ENCODE measurements at regions not wholly inside any gene's neighbourhood (a gene's known extent, or its start where the extent isn't known, plus 50 kb on each side); places are given as distances from the start of the nearest gene placed in this dataset.

- in situ Hi-C loops (cut with MboI; ENCODE audit: low sequenced_read_pairs) = no loop called here
Measured at GRCh38 chr2:188050726-188051125, 240.9 kb upstream of the GULP1 start.

More at GRCh38 chr2:188050726-188051125, 240.9 kb upstream of the GULP1 start:
- H3K27me3 ChIP-seq (ENCODE audit: control insufficient read depth, insufficient read depth, low read length) = no peaks in the 10 kb centered on the region
- ATAC-seq (ENCODE audit: low read depth) = peak; percentile 40
- no peaks in the 10 kb centered on the region for H3K9me3 ChIP-seq (ENCODE audit: control insufficient read depth, insufficient read depth, low read length)
- H2BK5ac ChIP-seq (ENCODE audit: low read depth, low read length, poor library complexity, severe bottlenecking) = no peak overlapping the region
- H2AFZ ChIP-seq (replicated peaks; ENCODE audit: low read length, poor library complexity) = no peak overlapping the region
- ChIA-PET CTCF (no interaction called here), POLR2A (ENCODE audit: unreplicated experiment) (no interaction called here)
- H2BK15ac ChIP-seq (ENCODE audit: low read depth, low read length) = no peak overlapping the region
- no peak overlapping the region for H3K4ac ChIP-seq (ENCODE audit: low read depth, low read length)
- no peak for DNase-seq
- no peak overlapping the region for H3K27ac ChIP-seq (ENCODE audit: insufficient read depth, low read length)
- no peaks in the 10 kb centered on the region for H3K9me1 ChIP-seq (ENCODE audit: insufficient read depth, low read length)
- no peak overlapping the region for H3K9ac ChIP-seq (ENCODE audit: low read depth, low read length)
- H4K8ac ChIP-seq (ENCODE audit: low read depth in 2 of 2, low read length in 2 of 2) = no peak overlapping the region
- dilution Hi-C loops (cut with HindIII; ENCODE audit: low sequenced_read_pairs, unreplicated experiment) = no loop called here
- intact Hi-C loops (cut with micrococcal nuclease) = no loop called here
- H4K20me1 ChIP-seq (ENCODE audit: insufficient read depth, low read length) = no peaks in the 10 kb centered on the region
- BruUV-seq (replicated peaks) = no TSS peak
- no peak overlapping the region for H2BK20ac ChIP-seq (ENCODE audit: low read depth, low read length)
- H3K4me2 ChIP-seq (ENCODE audit: low read depth, low read length) = no peak overlapping the region; the same call in 1 of the 2 replicates
- H3K18ac ChIP-seq (ENCODE audit: low read depth, low read length) = no peak overlapping the region
- peaks cover 5% of the 10 kb centered on the region for H3K4me1 ChIP-seq (ENCODE audit: control insufficient read depth, insufficient read depth, low read length)
- H3K36me3 ChIP-seq (ENCODE audit: control insufficient read depth, insufficient read depth, low read length) = no peaks in the 10 kb centered on the region
- H4K91ac ChIP-seq (ENCODE audit: insufficient read depth, low read depth, low read length) = no peak overlapping the region
- H4K5ac ChIP-seq (ENCODE audit: low read depth, low read length) = no peak overlapping the region
- no peak for TF ChIP-seq POLR2A (IDR thresholded peaks at IDR 0.05; ENCODE audit: low read depth, low read length)
- no peak for TF ChIP-seq MAZ (IDR thresholded peaks at IDR 0.05; ENCODE audit: borderline replicate concordance, low read depth, low read length)
- TF ChIP-seq MXI1 (IDR thresholded peaks at IDR 0.05; ENCODE audit: borderline replicate concordance, low read depth, low read length) = no peak
- no peaks in the 10 kb centered on the region for H3K79me1 ChIP-seq (ENCODE audit: low read depth in 1 of 2, low read length in 2 of 2)
- no peak overlapping the region for H2BK120ac ChIP-seq (ENCODE audit: low read depth, low read length)
- H3K14ac ChIP-seq (replicated peaks; ENCODE audit: low read depth, low read length) = no peak overlapping the region
- no CpG with 5 or more reads among the region's 2 CpGs for WGBS, 2 experiments (ENCODE audit: extremely low coverage in 2 of 2, insufficient read length in 1 of 2)
- no peak overlapping the region for H3K23ac ChIP-seq (ENCODE audit: low read depth, low read length)
- H2AK5ac ChIP-seq (ENCODE audit: low read depth, low read length) = no peak overlapping the region
- no peak overlapping the region for H3K56ac ChIP-seq (ENCODE audit: extremely low read depth, insufficient read depth, low read length)
- H3K4me3 ChIP-seq (ENCODE audit: insufficient read depth, low read depth, low read length) = no peak overlapping the region
- H2AK9ac ChIP-seq (replicated peaks; ENCODE audit: low read depth, low read length, poor library complexity) = no peak overlapping the region
